ENCODE measurements at regions not wholly inside any gene's neighbourhood (a gene's known extent, or its start where the extent isn't known, plus 50 kb on each side); places are given as distances from the start of the nearest gene placed in this dataset.

GRCh38 chr15:70213794-70214193, 116.1 kb upstream of the TLE3 start:
- Histone ChIP-seq H3K4me1 (ENCODE audit: insufficient read depth) (no peaks in the 10 kb centered on the region), H3K27ac (no peak overlapping the region), H3K27me3 (no peaks in the 10 kb centered on the region), H3K79me2 (no peaks in the 10 kb centered on the region), H3K9me2 (replicated peaks; ENCODE audit: insufficient read depth) (no peaks in the 10 kb centered on the region), H2AFZ (no peak overlapping the region), H3K36me3 (replicated peaks; ENCODE audit: insufficient read depth, low read depth) (no peaks in the 10 kb centered on the region), H3K4me2 (no peak overlapping the region), H3K4me3 (no peak overlapping the region), H3K9me3 (ENCODE audit: low read depth) (no peaks in the 10 kb centered on the region), H4K20me1 (ENCODE audit: insufficient read depth, poor library complexity, severe bottlenecking) (no peaks in the 10 kb centered on the region)
- DNase-seq (ENCODE audit: low spot score), result no peak
- TF ChIP-seq CTCF (IDR thresholded peaks at IDR 0.05; ENCODE audit: poor library complexity), result no peak
- no peak for TF ChIP-seq EZH2phosphoT487 (IDR thresholded peaks at IDR 0.05; ENCODE audit: low read depth, severe bottlenecking, unreplicated experiment)
- no peak for TF ChIP-seq EZH2 (IDR thresholded peaks at IDR 0.05; ENCODE audit: borderline replicate concordance)
- WGBS (ENCODE audit: low lambda C conversion rate, missing lambda C conversion rate), result 94% methylated on average over 7 of the region's 7 CpGs

GRCh38 chr15:70212963-70213315, 115.2 kb upstream of the TLE3 start:
- Histone ChIP-seq H3K4me3 (no peak overlapping the region), H3K9me2 (replicated peaks; ENCODE audit: insufficient read depth) (no peaks in the 10 kb centered on the region), H3K27ac (no peak overlapping the region), H3K9me3 (ENCODE audit: low read depth) (no peaks in the 10 kb centered on the region), H3K36me3 (replicated peaks; ENCODE audit: insufficient read depth, low read depth) (no peaks in the 10 kb centered on the region), H3K4me2 (no peak overlapping the region), H3K79me2 (no peaks in the 10 kb centered on the region), H3K27me3 (no peaks in the 10 kb centered on the region), H2AFZ (no peak overlapping the region), H3K4me1 (ENCODE audit: insufficient read depth) (no peaks in the 10 kb centered on the region), H4K20me1 (ENCODE audit: insufficient read depth, poor library complexity, severe bottlenecking) (no peaks in the 10 kb centered on the region)
- TF ChIP-seq EZH2phosphoT487 (IDR thresholded peaks at IDR 0.05; ENCODE audit: low read depth, severe bottlenecking, unreplicated experiment) (no peak), CTCF (IDR thresholded peaks at IDR 0.05; ENCODE audit: poor library complexity) (no peak), EZH2 (IDR thresholded peaks at IDR 0.05; ENCODE audit: borderline replicate concordance) (no peak)
- WGBS (ENCODE audit: low lambda C conversion rate, missing lambda C conversion rate), result 58% methylated on average over 10 of the region's 10 CpGs
- no peak for DNase-seq (ENCODE audit: low spot score)

- no peak for DNase-seq (ENCODE audit: low spot score)
- H2AFZ ChIP-seq, result no peak overlapping the region
- WGBS (ENCODE audit: low lambda C conversion rate, missing lambda C conversion rate), result 87% methylated on average over 18 of the region's 18 CpGs
- no peaks in the 10 kb centered on the region for H3K79me2 ChIP-seq
- H3K36me3 ChIP-seq (replicated peaks; ENCODE audit: insufficient read depth, low read depth), result no peaks in the 10 kb centered on the region
- no peak overlapping the region for H3K27ac ChIP-seq
- TF ChIP-seq CTCF (IDR thresholded peaks at IDR 0.05; ENCODE audit: poor library complexity), result no peak
- no peaks in the 10 kb centered on the region for H3K9me3 ChIP-seq (ENCODE audit: low read depth)
- H3K4me2 ChIP-seq, result no peak overlapping the region
- no peaks in the 10 kb centered on the region for H4K20me1 ChIP-seq (ENCODE audit: insufficient read depth, poor library complexity, severe bottlenecking)
- no peaks in the 10 kb centered on the region for H3K27me3 ChIP-seq
- H3K4me1 ChIP-seq (ENCODE audit: insufficient read depth), result no peaks in the 10 kb centered on the region
- no peak overlapping the region for H3K4me3 ChIP-seq
- no peaks in the 10 kb centered on the region for H3K9me2 ChIP-seq (replicated peaks; ENCODE audit: insufficient read depth)
Observed at GRCh38 chr15:70212286-70212962, 114.7 kb upstream of the TLE3 start.

- no peaks in the 10 kb centered on the region for H3K36me3 ChIP-seq (replicated peaks; ENCODE audit: insufficient read depth, low read depth)
- DNase-seq (ENCODE audit: low spot score), result no peak
- H3K4me1 ChIP-seq (ENCODE audit: insufficient read depth), result no peaks in the 10 kb centered on the region
- H4K20me1 ChIP-seq (ENCODE audit: insufficient read depth, poor library complexity, severe bottlenecking), result no peaks in the 10 kb centered on the region
- WGBS (ENCODE audit: low lambda C conversion rate, missing lambda C conversion rate), result 93% methylated on average over 6 of the region's 6 CpGs
- H3K27me3 ChIP-seq, result no peaks in the 10 kb centered on the region
- H3K4me3 ChIP-seq, result no peak overlapping the region
- no peak overlapping the region for H3K27ac ChIP-seq
- H3K4me2 ChIP-seq, result no peak overlapping the region
- no peaks in the 10 kb centered on the region for H3K9me2 ChIP-seq (replicated peaks; ENCODE audit: insufficient read depth)
- H3K9me3 ChIP-seq (ENCODE audit: low read depth), result no peaks in the 10 kb centered on the region
- no peak overlapping the region for H2AFZ ChIP-seq
- TF ChIP-seq EZH2phosphoT487 (IDR thresholded peaks at IDR 0.05; ENCODE audit: low read depth, severe bottlenecking, unreplicated experiment) (no peak), EZH2 (IDR thresholded peaks at IDR 0.05; ENCODE audit: borderline replicate concordance) (no peak)
- no peaks in the 10 kb centered on the region for H3K79me2 ChIP-seq
Observed at GRCh38 chr15:70210528-70210927, 112.8 kb upstream of the TLE3 start.

Data from hepatocyte (in vitro differentiated cells).